H1 (cell line): ENCODE measurements at regions not wholly inside any gene's neighbourhood (a gene's known extent, or its start where the extent isn't known, plus 50 kb on each side); places are given as distances from the start of the nearest gene placed in this dataset.

ENCODE experiments used
- CTCF ChIA-PET: fragments of 300-600 bp; sonication (Branson Sonifier 250); formaldehyde crosslinking; loops from one replicate; lab custom pipeline; 2021; ENCODE audit not compliant: partially characterized antibody; lab: Charles Lee
- POLR2A ChIA-PET: fragments of 300-600 bp; sonication (Branson Sonifier 250); formaldehyde crosslinking; loops from one replicate; lab custom pipeline; 2021; ENCODE audit warnings: inconsistent platforms; ENCODE audit not compliant: partially characterized antibody; lab: Charles Lee
- DNase-seq, 2 experiments: peaks; one replicate each; pipeline versions ENCODE4 v3.0.0 to v3.0.0-alpha.2; 2010 to 2022; ENCODE audit warnings: low spot score in 2 of 2, low read depth in 1 of 2, mixed read lengths in 1 of 2
- FAIRE-seq: peaks from 2 replicates; lab custom pipeline; 2011; peaks lifted over from hg19 to GRCh38; lab: Jason Lieb, UNC
- H2AFZ ChIP-seq: 2 replicates; pipeline ENCODE4 v1.8.1; 2012; ENCODE audit warnings: low read length, inconsistent platforms
- H2AK5ac ChIP-seq: 2 replicates; pipeline ENCODE4 v1.6.1; 2013; ENCODE audit warnings: low read depth, low read length
- H2BK120ac ChIP-seq: replicated peaks from 2 replicates; pipeline ENCODE3; 2013; ENCODE audit warnings: low read depth, low read length, inconsistent platforms
- H2BK12ac ChIP-seq: 2 replicates; pipeline ENCODE4 v1.6.1; 2013; ENCODE audit warnings: low read depth, low read length
- H2BK15ac ChIP-seq: 2 replicates; pipeline ENCODE4 v1.6.1; 2013; ENCODE audit warnings: low read length
- H2BK20ac ChIP-seq: 2 replicates; pipeline ENCODE4 v1.6.1; 2013; ENCODE audit warnings: low read length
- H2BK5ac ChIP-seq: 2 replicates; pipeline ENCODE4 v1.6.1; 2013; ENCODE audit warnings: low read depth, low read length
- H3K14ac ChIP-seq: 2 replicates; pipeline ENCODE4 v1.6.1; 2013; ENCODE audit warnings: inconsistent platforms; ENCODE audit not compliant: insufficient read length
- H3K18ac ChIP-seq: 2 replicates; pipeline ENCODE4 v1.6.1; 2013; ENCODE audit warnings: low read length; ENCODE audit errors: extremely low read depth
- H3K23ac ChIP-seq: 2 replicates; pipeline ENCODE4 v1.6.1; 2013; ENCODE audit warnings: inconsistent platforms; ENCODE audit not compliant: insufficient read length
- H3K23me2 ChIP-seq: 2 replicates; pipeline ENCODE4 v1.6.1; 2013; ENCODE audit warnings: low read depth, low read length
- H3K27ac ChIP-seq: 2 replicates; pipeline ENCODE4 v1.6.1; 2011; ENCODE audit warnings: low read depth, low read length, inconsistent platforms
- H3K27me3 ChIP-seq, 4 experiments: replicated peaks in 1 of 4; 1 replicate in 1 of 4; 2 replicates in 3 of 4; pipeline versions ENCODE4 v1.6.1 to v1.8.1; 2011 to 2013; ENCODE audit warnings: low read length in 3 of 4, mild to moderate bottlenecking in 3 of 4, inconsistent platforms in 2 of 4, mixed read lengths in 2 of 4, moderate library complexity in 1 of 4; ENCODE audit not compliant: control insufficient read depth in 3 of 4, insufficient read depth in 3 of 4; ENCODE audit errors: extremely low read depth in 1 of 4
- H3K36me3 ChIP-seq, 4 experiments: 2 replicates each; pipeline versions ENCODE4 v1.6.1 to v1.8.1; 2011 to 2013; ENCODE audit warnings: mild to moderate bottlenecking in 4 of 4, low read length in 3 of 4, moderate library complexity in 2 of 4, control low read depth in 1 of 4, inconsistent platforms in 1 of 4; ENCODE audit not compliant: insufficient read depth in 4 of 4, control insufficient read depth in 2 of 4
- H3K4ac ChIP-seq: replicated peaks from 2 replicates; pipeline ENCODE3; 2013; ENCODE audit warnings: low read length, low read depth, mixed read lengths, inconsistent platforms; ENCODE audit not compliant: insufficient read length
- H3K4me1 ChIP-seq, 4 experiments: replicated peaks in 1 of 4; 1 replicate in 1 of 4; 2 replicates in 3 of 4; pipeline versions ENCODE4 v1.6.1 to v1.8.1; 2011 to 2013; ENCODE audit warnings: low read length in 3 of 4, inconsistent platforms in 2 of 4, mixed read lengths in 1 of 4; ENCODE audit not compliant: insufficient read depth in 4 of 4, control insufficient read depth in 3 of 4
- H3K4me2 ChIP-seq, 2 experiments: 2 replicates each; pipeline versions ENCODE4 v1.6.1 to v1.8.1; 2011 to 2013; ENCODE audit warnings: low read depth in 2 of 2, low read length in 2 of 2, control low read depth in 1 of 2, inconsistent platforms in 1 of 2, mild to moderate bottlenecking in 1 of 2; ENCODE audit not compliant: insufficient read depth in 1 of 2
- H3K4me3 ChIP-seq, 4 experiments: fragments of 200-600, 300-600 bp in 1 of 4; sonication (generic), shearing (Covaris generic), sonication (Bioruptor Twin) in 1 of 4; 2 replicates each; pipeline versions ENCODE4 v1.5.1 to v1.8.1; 2011 to 2016; ENCODE audit warnings: low read length in 4 of 4, low read depth in 3 of 4, control low read depth in 2 of 4, inconsistent platforms in 2 of 4, mild to moderate bottlenecking in 2 of 4, mixed read lengths in 1 of 4, moderate library complexity in 1 of 4; ENCODE audit not compliant: insufficient read depth in 2 of 4; ENCODE audit errors: extremely low read depth in 1 of 4
- H3K56ac ChIP-seq: replicated peaks from 2 replicates; pipeline ENCODE3; 2013; ENCODE audit warnings: low read depth, mild to moderate bottlenecking, mixed read lengths, low read length, inconsistent platforms; ENCODE audit not compliant: insufficient read length
- H3K79me1 ChIP-seq: 2 replicates; pipeline ENCODE4 v1.6.1; 2013; ENCODE audit warnings: low read depth, low read length, control low read depth
- H3K79me2 ChIP-seq, 2 experiments: 2 replicates each; pipeline versions ENCODE4 v1.6.1 to v1.8.1; 2012 to 2013; ENCODE audit warnings: low read length in 2 of 2, mild to moderate bottlenecking in 2 of 2, inconsistent platforms in 1 of 2; ENCODE audit not compliant: insufficient read depth in 2 of 2, control insufficient read depth in 1 of 2
- H3K9ac ChIP-seq, 4 experiments: replicated peaks in 1 of 4; 1 replicate in 1 of 4; 2 replicates in 3 of 4; pipeline versions ENCODE4 v1.6.1 to v1.8.1; 2011 to 2013; ENCODE audit warnings: low read depth in 3 of 4, low read length in 3 of 4, control low read depth in 2 of 4, mild to moderate bottlenecking in 2 of 4, moderate library complexity in 2 of 4, inconsistent platforms in 1 of 4; ENCODE audit errors: extremely low read depth in 1 of 4
- H3K9me3 ChIP-seq, 2 experiments: 2 replicates each; pipeline versions ENCODE4 v1.6.1 to v1.8.1; 2012 to 2013; ENCODE audit warnings: mild to moderate bottlenecking in 2 of 2, moderate library complexity in 2 of 2, control low read depth in 1 of 2, inconsistent platforms in 1 of 2, low read depth in 1 of 2, low read length in 1 of 2, mixed read lengths in 1 of 2; ENCODE audit not compliant: insufficient read depth in 2 of 2
- H4K20me1 ChIP-seq, 2 experiments: replicated peaks in 1 of 2; 2 replicates each; pipeline versions ENCODE3 to v1.8.1; 2011 to 2013; ENCODE audit warnings: inconsistent platforms in 2 of 2, low read length in 2 of 2, mild to moderate bottlenecking in 1 of 2; ENCODE audit not compliant: insufficient read depth in 2 of 2, control insufficient read depth in 1 of 2
- H4K5ac ChIP-seq: 2 replicates; pipeline ENCODE4 v1.6.1; 2013; ENCODE audit warnings: low read length, low read depth, mixed read lengths, inconsistent platforms; ENCODE audit not compliant: insufficient read length
- H4K8ac ChIP-seq: 2 replicates; pipeline ENCODE4 v1.8.0; 2013; ENCODE audit warnings: mild to moderate bottlenecking, moderate library complexity, low read length, inconsistent platforms; ENCODE audit not compliant: insufficient read depth; ENCODE audit errors: extremely low read depth
- H4K91ac ChIP-seq: replicated peaks from 2 replicates; pipeline ENCODE3; 2013; ENCODE audit warnings: low read length, mixed read lengths, inconsistent platforms; ENCODE audit not compliant: insufficient read length
- ATF3 ChIP-seq: IDR thresholded peaks from 2 replicates; pipeline ENCODE4 v1.6.1; 2011; ENCODE audit warnings: low read depth, mild to moderate bottlenecking, low read length; ENCODE audit not compliant: insufficient read depth
- BRCA1 ChIP-seq: IDR thresholded peaks from 2 replicates; pipeline ENCODE4 v1.6.1; 2012; ENCODE audit warnings: low read depth, low read length, improper control_type of control experiment
- CTBP2 ChIP-seq: IDR thresholded peaks from 2 replicates; pipeline ENCODE4 v1.7.0; 2011; ENCODE audit warnings: borderline replicate concordance, mild to moderate bottlenecking, moderate library complexity, mixed read lengths, low read length; ENCODE audit not compliant: insufficient read depth, insufficient read length
- CTCF ChIP-seq, 3 experiments: IDR thresholded peaks; 1 replicate in 2 of 3; 2 replicates in 1 of 3; pipeline versions ENCODE4 v1.5.1 to v1.6.1; 2011; ENCODE audit warnings: low read length in 3 of 3, mild to moderate bottlenecking in 3 of 3, inconsistent platforms in 2 of 3, low read depth in 1 of 3, moderate library complexity in 1 of 3; ENCODE audit not compliant: insufficient read depth in 1 of 3; ENCODE audit errors: control extremely low read depth in 1 of 3
- EGR1 ChIP-seq: IDR thresholded peaks from 2 replicates; pipeline ENCODE4 v1.6.1; 2011; ENCODE audit warnings: low read depth, low read length, borderline replicate concordance
- EP300 ChIP-seq, 2 experiments: IDR thresholded peaks; 1 replicate in 1 of 2; 2 replicates in 1 of 2; pipeline ENCODE4 v1.6.1; 2011 to 2012; ENCODE audit warnings: low read depth in 2 of 2, low read length in 2 of 2, mild to moderate bottlenecking in 2 of 2, borderline replicate concordance in 1 of 2, inconsistent platforms in 1 of 2, moderate library complexity in 1 of 2
- POU5F1 ChIP-seq: IDR thresholded peaks from 2 replicates; pipeline ENCODE4 v1.6.1; 2011; ENCODE audit warnings: low read depth, mild to moderate bottlenecking, low read length, moderate library complexity
- SIN3A ChIP-seq, 2 experiments: IDR thresholded peaks in 1 of 2; conservative IDR thresholded peaks in 1 of 2; 2 replicates each; pipeline ENCODE4 v1.6.1; 2011 to 2012; ENCODE audit warnings: low read length in 2 of 2, improper control_type of control experiment in 1 of 2, low read depth in 1 of 2, mild to moderate bottlenecking in 1 of 2
- SIX5 ChIP-seq: IDR thresholded peaks from 2 replicates; pipeline ENCODE4 v1.6.1; 2011; ENCODE audit warnings: mild to moderate bottlenecking, low read depth, low read length
- SP1 ChIP-seq: IDR thresholded peaks from 2 replicates; pipeline ENCODE4 v1.6.1; 2011; ENCODE audit warnings: low read depth, low read length
- SP2 ChIP-seq: IDR thresholded peaks from 2 replicates; pipeline ENCODE4 v1.6.1; 2012; ENCODE audit warnings: mild to moderate bottlenecking, low read length, inconsistent platforms
- SP4 ChIP-seq: IDR thresholded peaks from 2 replicates; pipeline ENCODE4 v1.6.1; 2012; ENCODE audit warnings: low read length, inconsistent platforms
- WGBS, 2 experiments: shearing (Covaris generic) in 1 of 2; methylation state at CpG; one replicate each; pipeline versions ENCODE4 v1.1.6 to v1.1.7; 2013 to 2015; ENCODE audit warnings: low lambda C conversion rate in 2 of 2, mixed read lengths in 2 of 2, inconsistent platforms in 1 of 2, low coverage in 1 of 2, missing lambda C conversion rate in 1 of 2; ENCODE audit not compliant: insufficient replicate concordance in 2 of 2, insufficient coverage in 1 of 2, insufficient read length in 1 of 2; ENCODE audit errors: extremely low coverage in 1 of 2, missing lambda C conversion rate in 1 of 2; 5-methylcytosine and 5-hydroxymethylcytosine counted together

DNA sequence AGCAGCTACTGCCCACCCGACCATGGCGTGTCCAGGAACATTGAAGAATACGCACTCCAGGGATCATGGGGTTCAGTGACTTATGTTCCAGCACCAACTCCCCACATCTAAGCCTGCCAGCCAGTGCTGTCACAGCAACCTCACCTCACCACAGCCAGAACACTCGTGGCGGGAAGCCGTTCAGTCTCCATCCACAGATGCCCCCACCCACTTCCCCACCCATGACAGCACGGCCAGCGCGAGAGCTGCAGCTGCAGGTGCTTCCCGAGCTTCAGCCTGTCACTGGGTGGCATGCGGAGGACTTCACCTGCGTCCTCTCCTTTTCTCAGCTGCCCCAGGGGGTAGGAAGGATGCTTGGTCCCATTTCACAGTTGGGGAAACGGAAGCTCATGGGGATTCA is 50.3 kb downstream of the RBFOX3 start:
- no peaks in the 10 kb centered on the region; a peak in 1 of 7 replicates for H3K27me3 ChIP-seq
- TF ChIP-seq SIX5: no peak
- no peak for TF ChIP-seq EGR1
- TF ChIP-seq SP1: no peak
- TF ChIP-seq CTBP2: no peak
- no peak for TF ChIP-seq EP300 (IDR thresholded peaks at IDR 0.05; ENCODE audit: borderline replicate concordance in 1 of 2, low read depth in 2 of 2, low read length in 2 of 2)
- TF ChIP-seq SP2: no peak
- TF ChIP-seq BRCA1: no peak
- no peak for TF ChIP-seq ATF3
- no peak for TF ChIP-seq SP4
- TF ChIP-seq POU5F1: no peak
- no peak for TF ChIP-seq CTCF (IDR thresholded peaks at IDR 0.05; ENCODE audit: control extremely low read depth in 1 of 3, insufficient read depth in 1 of 3, low read depth in 1 of 3, low read length in 3 of 3)
- no peak for TF ChIP-seq SIN3A (conservative IDR thresholded peaks at IDR 0.05 in 1 of 2, IDR thresholded peaks at IDR 0.05 in 1 of 2; ENCODE audit: low read depth in 1 of 2, low read length in 2 of 2)

More for the DNA sequence above, 50.3 kb downstream of the RBFOX3 start:
- DNase-seq: no peak
- Histone ChIP-seq H3K27ac (no peak overlapping the region), H3K4me2 (no peak overlapping the region), H3K56ac (no peak overlapping the region), H3K23ac (no peak overlapping the region), H3K23me2 (peaks cover 12% of the 10 kb centered on the region; the same call in 1 of the 2 replicates), H3K79me1 (no peaks in the 10 kb centered on the region), H2BK15ac (no peak overlapping the region), H4K8ac (no peak overlapping the region), H4K20me1 (peaks cover 0 to 2% of the 10 kb centered on the region in 2 experiments), H3K4me3 (no peak overlapping the region), H4K5ac (no peak overlapping the region), H3K4ac (no peak overlapping the region), H3K9me3 (no peaks in the 10 kb centered on the region), H2AK5ac (no peak overlapping the region), H4K91ac (no peak overlapping the region), H3K9ac (no peak overlapping the region), H3K14ac (no peak overlapping the region), H2BK12ac (no peak overlapping the region), H2AFZ (no peak overlapping the region), H3K36me3 (no peaks in the 10 kb centered on the region), H3K4me1 (no peaks in the 10 kb centered on the region; a peak in 1 of 7 replicates), H3K79me2 (no peaks in the 10 kb centered on the region), H3K18ac (no peak overlapping the region), H2BK20ac (no peak overlapping the region), H2BK120ac (no peak overlapping the region), H2BK5ac (no peak overlapping the region)
- FAIRE-seq: no peak
- ChIA-PET CTCF (no interaction called here), POLR2A (no interaction called here)
- 91% methylated on average over 10 of the region's 13 CpGs; no CpG with 5 or more reads in 1 of the 2 experiments for WGBS, 2 experiments
